K562 (cell line): ENCODE measurements at regions not wholly inside any gene's neighbourhood (a gene's known extent, or its start where the extent isn't known, plus 50 kb on each side); places are given as distances from the start of the nearest gene placed in this dataset.

Experiments
- ATAC-seq: fragments of 200-7000 bp; cut with Tn5 transposase; 3 replicates; pipeline ENCODE4 v1.9.1; 2020; ENCODE audit warnings: moderate library complexity
- BruUV-seq: library from RNA; stranded (reverse); fragments of 400-500 nt; replicated peaks from 2 replicates; lab custom pipeline; 2021; lab: Mats Ljungman, UMichigan
- CTCF ChIA-PET: fragments of 300-600 bp; formaldehyde crosslinking; extraction: SDS; loops from one replicate; lab custom pipeline; 2021; ENCODE audit warnings: low intra/inter-chr PET ratio; lab: Yijun Ruan, JAX
- POLR2A ChIA-PET: fragments of 300-600, 350-650 bp; sonication (Branson Sonifier 250); formaldehyde crosslinking; extraction: SDS; loops from one replicate; lab custom pipeline; 2021; ENCODE audit warnings: antibody characterized with exemption, inconsistent platforms; lab: Yijun Ruan, JAX
- DNase-seq, 4 experiments: peaks; one replicate each; pipeline versions ENCODE4 v3.0.0 to v3.0.0-alpha.2; 2011 to 2018; ENCODE audit warnings: low spot score in 3 of 4, mixed read lengths in 3 of 4; ENCODE audit errors: extremely low read depth in 1 of 4
- FAIRE-seq: peaks from 2 replicates; lab custom pipeline; 2011; peaks lifted over from hg19 to GRCh38; lab: Jason Lieb, UNC
- H2AFZ ChIP-seq: 2 replicates; pipeline ENCODE4 v1.6.0; 2011; ENCODE audit warnings: low read depth, low read length, control low read depth, inconsistent platforms
- H3K27ac ChIP-seq: fragments of 200-600 bp; 3 replicates; pipeline ENCODE4 v1.8.0; 2011; ENCODE audit warnings: low read depth, mild to moderate bottlenecking, control low read depth, inconsistent platforms, low read length, moderate library complexity, mixed read lengths; ENCODE audit errors: extremely low read depth
- H3K27me3 ChIP-seq, 2 experiments: fragments of 300-600 bp in 1 of 2; 2 replicates in 1 of 2; 3 replicates in 1 of 2; pipeline versions ENCODE4 v1.6.0 to v1.8.0; 2011; ENCODE audit warnings: inconsistent platforms in 2 of 2, low read length in 2 of 2, mild to moderate bottlenecking in 1 of 2, mixed read lengths in 1 of 2, moderate library complexity in 1 of 2; ENCODE audit not compliant: control insufficient read depth in 2 of 2, insufficient read depth in 2 of 2
- H3K36me3 ChIP-seq: fragments of 300-600 bp; 3 replicates; pipeline ENCODE4 v1.8.0; 2011; ENCODE audit warnings: mild to moderate bottlenecking, low read length, inconsistent platforms; ENCODE audit not compliant: control insufficient read depth, insufficient read depth
- H3K4me1 ChIP-seq, 2 experiments: fragments of 200-600 bp in 1 of 2; replicated peaks in 1 of 2; 2 replicates in 1 of 2; 3 replicates in 1 of 2; pipeline versions ENCODE4 v1.5.1 to v1.8.0; 2011; ENCODE audit warnings: inconsistent platforms in 2 of 2, low read length in 2 of 2, mild to moderate bottlenecking in 1 of 2, mixed read lengths in 1 of 2, moderate library complexity in 1 of 2; ENCODE audit not compliant: control insufficient read depth in 2 of 2, insufficient read depth in 2 of 2
- H3K4me2 ChIP-seq: 2 replicates; pipeline ENCODE4 v1.6.1; 2011; ENCODE audit warnings: low read length, control low read depth, inconsistent platforms, mixed read lengths; ENCODE audit not compliant: insufficient read depth
- H3K4me3 ChIP-seq: fragments of 200-600 bp; sonication (generic), shearing (Covaris generic); 2 replicates; pipeline ENCODE4 v1.5.1; 2016; ENCODE audit warnings: control low read depth, inconsistent platforms
- H3K79me2 ChIP-seq: fragments of 200-600 bp; 3 replicates; pipeline ENCODE4 v1.8.0; 2011; ENCODE audit warnings: low read length, inconsistent platforms; ENCODE audit not compliant: control insufficient read depth, insufficient read depth
- H3K9ac ChIP-seq, 2 experiments: 2 replicates each; pipeline versions ENCODE4 v1.6.0 to v1.6.1; 2011; ENCODE audit warnings: low read depth in 2 of 2, low read length in 2 of 2, control low read depth in 1 of 2, inconsistent platforms in 1 of 2, mild to moderate bottlenecking in 1 of 2, mixed read lengths in 1 of 2; ENCODE audit not compliant: insufficient read depth in 1 of 2
- H3K9me1 ChIP-seq: one replicate; pipeline ENCODE4 v1.6.0; 2011; ENCODE audit warnings: inconsistent platforms, mild to moderate bottlenecking, low read length, moderate library complexity; ENCODE audit not compliant: control insufficient read depth, insufficient read depth
- H3K9me3 ChIP-seq: replicated peaks from 2 replicates; pipeline ENCODE4 v1.5.1; 2011; ENCODE audit warnings: low read depth, low read length, inconsistent platforms; ENCODE audit not compliant: control insufficient read depth, insufficient read depth
- H4K20me1 ChIP-seq: replicated peaks from 2 replicates; pipeline ENCODE4 v1.6.1; 2011; ENCODE audit warnings: low read length, inconsistent platforms, mixed read lengths; ENCODE audit not compliant: control insufficient read depth, insufficient read depth
- ATF1 ChIP-seq, 2 experiments: fragments of 450-650 bp in 1 of 2; IDR thresholded peaks; 2 replicates each; pipeline ENCODE4 v1.6.1; 2016; ENCODE audit warnings: missing compliant biosample characterization in 1 of 2, missing genetic modification characterization in 1 of 2
- NCOA1 ChIP-seq: fragments of 450-650 bp; IDR thresholded peaks from 2 replicates; pipeline ENCODE4 v1.6.1; 2016; ENCODE audit warnings: low read depth
- RBFOX2 ChIP-seq: fragments of 200-400 bp; formaldehyde crosslinking; IDR thresholded peaks from 2 replicates; pipeline ENCODE4 v1.6.1; 2017; ENCODE audit warnings: low read depth, mild to moderate bottlenecking, low read length, moderate library complexity
- SOX6 ChIP-seq: fragments of 450-650 bp; IDR thresholded peaks from 2 replicates; pipeline ENCODE4 v1.6.1; 2014; ENCODE audit warnings: mild to moderate bottlenecking
- ZBTB7A ChIP-seq: IDR thresholded peaks from 2 replicates; pipeline ENCODE4 v1.6.1; 2011; ENCODE audit warnings: low read depth, mild to moderate bottlenecking, low read length, moderate library complexity, borderline replicate concordance; ENCODE audit not compliant: control insufficient read depth
- ZNF717 ChIP-seq: fragments of 250-450 bp; sonication (Bioruptor Pico); IDR thresholded peaks from 2 replicates; pipeline ENCODE4 v1.5.0; 2021
- WGBS: fragments of 100-300 bp; shearing (Covaris generic); methylation state at CpG from one replicate; pipeline ENCODE4 v1.1.6; 2016; ENCODE audit warnings: low coverage, mixed read lengths; ENCODE audit not compliant: insufficient coverage; ENCODE audit errors: missing lambda C conversion rate; 5-methylcytosine and 5-hydroxymethylcytosine counted together
- in situ Hi-C: fragments of 300-500 bp; cut with MboI; formaldehyde crosslinking; loops from 4 replicates; pipeline ENCODE4 v1.15.0; 2018; ENCODE audit warnings: inconsistent platforms, mixed read lengths
- intact Hi-C: fragments of 100-400 bp; cut with micrococcal nuclease; formaldehyde crosslinking; loops from 2 replicates; pipeline ENCODE4 v1.14.2; 2022
- TF ChIP-seq, protein P1 (sequence below), 2 experiments: fragments of 450-650 bp; conservative IDR thresholded peaks; 2 replicates each; pipeline ENCODE4 v1.6.1; 2017; ENCODE audit warnings: mild to moderate bottlenecking in 2 of 2, moderate library complexity in 2 of 2
- TF ChIP-seq, protein P2 (sequence below), 2 experiments: IDR thresholded peaks; 2 replicates each; pipeline ENCODE4 v1.6.1; 2011; ENCODE audit warnings: borderline replicate concordance in 1 of 2, control low read depth in 1 of 2, low read depth in 1 of 2, low read length in 1 of 2, mild to moderate bottlenecking in 1 of 2, mixed read lengths in 1 of 2, moderate library complexity in 1 of 2; ENCODE audit not compliant: insufficient read depth in 1 of 2, insufficient read length in 1 of 2, poor library complexity in 1 of 2, severe bottlenecking in 1 of 2; ENCODE audit errors: extremely low read depth in 1 of 2
- TF ChIP-seq, protein P3 (sequence below): fragments of 450-650 bp; IDR thresholded peaks from 2 replicates; pipeline ENCODE4 v1.6.1; 2016; ENCODE audit warnings: low read depth

DNA sequence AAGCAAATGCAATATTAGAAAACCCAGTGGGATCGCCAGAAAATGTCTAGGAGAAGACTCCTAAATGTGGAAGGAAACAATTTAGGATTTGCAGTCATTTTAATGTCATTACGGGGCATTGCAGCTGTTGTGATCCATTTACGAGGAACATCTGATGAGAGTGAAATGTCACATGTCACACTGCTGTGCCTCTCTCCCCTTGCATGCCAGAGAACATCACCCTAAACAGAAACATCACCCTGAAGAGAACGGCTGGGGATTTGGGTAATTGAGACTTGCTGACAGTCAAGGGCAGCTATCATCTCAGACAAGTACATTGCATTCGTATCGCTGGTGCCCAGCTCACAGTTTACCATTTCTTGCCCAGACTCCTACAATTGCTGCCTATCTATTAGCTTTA lies 785.7 kb upstream of the POM121L12 start:
- H3K27ac ChIP-seq, result no peak overlapping the region
- ATAC-seq, result no peak
- no TSS peak for BruUV-seq
- ChIA-PET POLR2A (no interaction called here), CTCF (no interaction called here)
- 4% methylated on average over 6 of the region's 6 CpGs for WGBS
- no peaks in the 10 kb centered on the region for H3K4me1 ChIP-seq
- no peak overlapping the region for H2AFZ ChIP-seq
- H3K9me3 ChIP-seq, result no peaks in the 10 kb centered on the region; the same call in 1 of the 2 replicates
- no peaks in the 10 kb centered on the region for H3K36me3 ChIP-seq
- no peaks in the 10 kb centered on the region for H3K9me1 ChIP-seq
- no peaks in the 10 kb centered on the region for H4K20me1 ChIP-seq
- H3K27me3 ChIP-seq, result no peaks in the 10 kb centered on the region
- no peak overlapping the region for H3K4me3 ChIP-seq
- no peaks in the 10 kb centered on the region for H3K79me2 ChIP-seq
- in situ Hi-C loops (no loop called here), intact Hi-C loops (no loop called here)
- FAIRE-seq, result no peak
- H3K9ac ChIP-seq, result no peak overlapping the region
- H3K4me2 ChIP-seq, result no peak overlapping the region
- no peak for DNase-seq
- TF ChIP-seq, protein P1, sequence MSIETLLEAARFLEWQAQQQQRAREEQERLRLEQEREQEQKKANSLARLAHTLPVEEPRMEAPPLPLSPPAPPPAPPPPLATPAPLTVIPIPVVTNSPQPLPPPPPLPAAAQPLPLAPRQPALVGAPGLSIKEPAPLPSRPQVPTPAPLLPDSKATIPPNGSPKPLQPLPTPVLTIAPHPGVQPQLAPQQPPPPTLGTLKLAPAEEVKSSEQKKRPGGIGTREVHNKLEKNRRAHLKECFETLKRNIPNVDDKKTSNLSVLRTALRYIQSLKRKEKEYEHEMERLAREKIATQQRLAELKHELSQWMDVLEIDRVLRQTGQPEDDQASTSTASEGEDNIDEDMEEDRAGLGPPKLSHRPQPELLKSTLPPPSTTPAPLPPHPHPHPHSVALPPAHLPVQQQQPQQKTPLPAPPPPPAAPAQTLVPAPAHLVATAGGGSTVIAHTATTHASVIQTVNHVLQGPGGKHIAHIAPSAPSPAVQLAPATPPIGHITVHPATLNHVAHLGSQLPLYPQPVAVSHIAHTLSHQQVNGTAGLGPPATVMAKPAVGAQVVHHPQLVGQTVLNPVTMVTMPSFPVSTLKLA (conservative IDR thresholded peaks at IDR 0.05), result no peak
- TF ChIP-seq ZNF717 (CRISPR knock-in tag) (no peak), NCOA1 (no peak), ATF1 (CRISPR knock-in tag; IDR thresholded peaks at IDR 0.05) (no peak), ATF1 (tag; IDR thresholded peaks at IDR 0.05) (no peak), ZBTB7A (no peak), SOX6 (no peak), RBFOX2 (no peak)
- TF ChIP-seq, protein P2, sequence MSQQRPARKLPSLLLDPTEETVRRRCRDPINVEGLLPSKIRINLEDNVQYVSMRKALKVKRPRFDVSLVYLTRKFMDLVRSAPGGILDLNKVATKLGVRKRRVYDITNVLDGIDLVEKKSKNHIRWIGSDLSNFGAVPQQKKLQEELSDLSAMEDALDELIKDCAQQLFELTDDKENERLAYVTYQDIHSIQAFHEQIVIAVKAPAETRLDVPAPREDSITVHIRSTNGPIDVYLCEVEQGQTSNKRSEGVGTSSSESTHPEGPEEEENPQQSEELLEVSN (IDR thresholded peaks at IDR 0.05; ENCODE audit: borderline replicate concordance in 1 of 2, extremely low read depth in 1 of 2, insufficient read depth in 1 of 2, insufficient read length in 1 of 2, low read depth in 1 of 2, low read length in 1 of 2, poor library complexity in 1 of 2, severe bottlenecking in 1 of 2), result no peak
- TF ChIP-seq, protein P3, sequence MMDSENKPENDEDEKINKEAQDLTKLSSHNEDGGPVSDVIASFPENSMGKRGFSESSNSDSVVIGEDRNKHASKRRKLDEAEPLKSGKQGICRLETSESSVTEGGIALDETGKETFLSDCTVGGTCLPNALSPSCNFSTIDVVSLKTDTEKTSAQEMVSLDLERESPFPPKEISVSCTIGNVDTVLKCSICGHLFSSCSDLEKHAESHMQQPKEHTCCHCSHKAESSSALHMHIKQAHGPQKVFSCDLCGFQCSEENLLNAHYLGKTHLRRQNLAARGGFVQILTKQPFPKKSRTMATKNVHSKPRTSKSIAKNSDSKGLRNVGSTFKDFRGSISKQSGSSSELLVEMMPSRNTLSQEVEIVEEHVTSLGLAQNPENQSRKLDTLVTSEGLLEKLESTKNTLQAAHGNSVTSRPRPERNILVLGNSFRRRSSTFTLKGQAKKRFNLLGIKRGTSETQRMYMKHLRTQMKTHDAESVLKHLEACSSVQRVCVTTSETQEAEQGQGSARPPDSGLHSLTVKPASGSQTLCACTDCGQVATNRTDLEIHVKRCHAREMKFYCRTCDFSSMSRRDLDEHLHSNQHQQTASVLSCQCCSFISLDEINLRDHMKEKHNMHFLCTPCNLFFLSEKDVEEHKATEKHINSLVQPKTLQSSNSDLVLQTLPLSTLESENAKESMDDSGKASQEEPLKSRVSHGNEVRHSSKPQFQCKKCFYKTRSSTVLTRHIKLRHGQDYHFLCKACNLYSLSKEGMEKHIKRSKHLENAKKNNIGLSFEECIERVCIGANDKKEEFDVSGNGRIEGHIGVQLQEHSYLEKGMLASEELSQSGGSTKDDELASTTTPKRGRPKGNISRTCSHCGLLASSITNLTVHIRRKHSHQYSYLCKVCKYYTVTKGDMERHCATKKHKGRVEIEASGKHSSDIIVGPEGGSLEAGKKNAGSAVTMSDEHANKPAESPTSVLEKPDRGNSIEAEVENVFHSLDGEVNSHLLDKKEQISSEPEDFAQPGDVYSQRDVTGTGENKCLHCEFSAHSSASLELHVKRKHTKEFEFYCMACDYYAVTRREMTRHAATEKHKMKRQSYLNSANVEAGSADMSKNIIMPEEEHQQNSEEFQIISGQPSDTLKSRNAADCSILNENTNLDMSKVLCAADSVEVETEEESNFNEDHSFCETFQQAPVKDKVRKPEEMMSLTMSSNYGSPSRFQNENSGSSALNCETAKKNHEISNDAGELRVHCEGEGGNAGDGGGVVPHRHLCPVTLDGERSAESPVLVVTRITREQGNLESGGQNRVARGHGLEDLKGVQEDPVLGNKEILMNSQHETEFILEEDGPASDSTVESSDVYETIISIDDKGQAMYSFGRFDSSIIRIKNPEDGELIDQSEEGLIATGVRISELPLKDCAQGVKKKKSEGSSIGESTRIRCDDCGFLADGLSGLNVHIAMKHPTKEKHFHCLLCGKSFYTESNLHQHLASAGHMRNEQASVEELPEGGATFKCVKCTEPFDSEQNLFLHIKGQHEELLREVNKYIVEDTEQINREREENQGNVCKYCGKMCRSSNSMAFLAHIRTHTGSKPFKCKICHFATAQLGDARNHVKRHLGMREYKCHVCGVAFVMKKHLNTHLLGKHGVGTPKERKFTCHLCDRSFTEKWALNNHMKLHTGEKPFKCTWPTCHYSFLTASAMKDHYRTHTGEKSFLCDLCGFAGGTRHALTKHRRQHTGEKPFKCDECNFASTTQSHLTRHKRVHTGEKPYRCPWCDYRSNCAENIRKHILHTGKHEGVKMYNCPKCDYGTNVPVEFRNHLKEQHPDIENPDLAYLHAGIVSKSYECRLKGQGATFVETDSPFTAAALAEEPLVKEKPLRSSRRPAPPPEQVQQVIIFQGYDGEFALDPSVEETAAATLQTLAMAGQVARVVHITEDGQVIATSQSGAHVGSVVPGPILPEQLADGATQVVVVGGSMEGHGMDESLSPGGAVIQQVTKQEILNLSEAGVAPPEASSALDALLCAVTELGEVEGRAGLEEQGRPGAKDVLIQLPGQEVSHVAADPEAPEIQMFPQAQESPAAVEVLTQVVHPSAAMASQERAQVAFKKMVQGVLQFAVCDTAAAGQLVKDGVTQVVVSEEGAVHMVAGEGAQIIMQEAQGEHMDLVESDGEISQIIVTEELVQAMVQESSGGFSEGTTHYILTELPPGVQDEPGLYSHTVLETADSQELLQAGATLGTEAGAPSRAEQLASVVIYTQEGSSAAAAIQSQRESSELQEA, result no peak
